ENCODE measurements at regions not wholly inside any gene's neighbourhood (a gene's known extent, or its start where the extent isn't known, plus 50 kb on each side); places are given as distances from the start of the nearest gene placed in this dataset.
"Not testable (repeated sequence)": the region's sequence is repeated elsewhere in the genome, so short reads cannot be mapped to it uniquely, and the experiment has no call there.

GRCh38 chr20:12936524-12936923 lies 72.2 kb upstream of the SPTLC3 start:
- H3K27me3 ChIP-seq: no peaks in the 10 kb centered on the region
- DNase-seq: no peak
- H3K4me1 ChIP-seq: no peaks in the 10 kb centered on the region
- no peaks in the 10 kb centered on the region for H3K36me3 ChIP-seq
- TF ChIP-seq POLR2A (IDR thresholded peaks at IDR 0.05) (no peak), CTCF (IDR thresholded peaks at IDR 0.05) (no peak)
- no peak overlapping the region for H3K4me3 ChIP-seq
- no peaks in the 10 kb centered on the region for H3K9me3 ChIP-seq
- H3K27ac ChIP-seq: no peak overlapping the region

DNA sequence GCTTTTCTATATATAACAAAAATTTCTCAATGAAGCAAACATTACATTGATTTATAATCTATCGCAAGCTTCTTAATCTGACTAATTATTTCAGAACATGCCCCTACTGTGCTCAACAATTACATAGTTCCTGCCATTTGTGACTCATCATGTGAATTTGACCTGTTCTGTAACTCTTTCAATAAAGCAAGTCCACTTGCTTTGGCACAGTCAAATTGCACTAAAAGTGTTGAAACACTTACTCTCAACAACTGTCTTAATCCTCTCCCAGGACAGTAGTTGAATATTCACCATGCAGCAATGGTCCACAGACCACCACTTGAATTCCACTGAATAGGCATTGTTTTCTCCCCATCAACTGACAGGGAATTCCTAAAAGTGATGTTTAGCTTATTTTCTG lies 67.7 kb upstream of the SPTLC3 start:
- no peaks in the 10 kb centered on the region for H3K36me3 ChIP-seq
- no peaks in the 10 kb centered on the region for H3K4me1 ChIP-seq
- H3K27ac ChIP-seq: no peak overlapping the region
- H3K4me3 ChIP-seq: no peak overlapping the region
- H3K9me3 ChIP-seq: no peaks in the 10 kb centered on the region
- DNase-seq: no peak
- no peaks in the 10 kb centered on the region for H3K27me3 ChIP-seq
- TF ChIP-seq POLR2A (IDR thresholded peaks at IDR 0.05) (no peak), CTCF (IDR thresholded peaks at IDR 0.05) (no peak)

GRCh38 chr20:12942123-12942522 lies 66.6 kb upstream of the SPTLC3 start:
- no peaks in the 10 kb centered on the region for H3K27me3 ChIP-seq
- TF ChIP-seq CTCF (IDR thresholded peaks at IDR 0.05) (no peak), POLR2A (IDR thresholded peaks at IDR 0.05) (no peak)
- H3K4me1 ChIP-seq: no peaks in the 10 kb centered on the region
- no peak overlapping the region for H3K4me3 ChIP-seq
- no peak overlapping the region for H3K27ac ChIP-seq
- H3K9me3 ChIP-seq: no peaks in the 10 kb centered on the region
- no peak for DNase-seq
- no peaks in the 10 kb centered on the region for H3K36me3 ChIP-seq

GRCh38 chr20:12946789-12947188 lies 62.0 kb upstream of the SPTLC3 start:
- Histone ChIP-seq H3K27me3 (no peaks in the 10 kb centered on the region), H3K4me3 (no peak overlapping the region), H3K4me1 (no peaks in the 10 kb centered on the region), H3K9me3 (no peaks in the 10 kb centered on the region), H3K36me3 (no peaks in the 10 kb centered on the region), H3K27ac (no peak overlapping the region)
- DNase-seq: no peak
- TF ChIP-seq POLR2A (IDR thresholded peaks at IDR 0.05) (no peak), CTCF (IDR thresholded peaks at IDR 0.05) (no peak)

- Histone ChIP-seq H3K4me1 (no peaks in the 10 kb centered on the region), H3K27me3 (no peaks in the 10 kb centered on the region), H3K9me3 (no peaks in the 10 kb centered on the region), H3K36me3 (no peaks in the 10 kb centered on the region), H3K27ac (no peak overlapping the region), H3K4me3 (no peak overlapping the region)
- TF ChIP-seq POLR2A (IDR thresholded peaks at IDR 0.05): no peak
- no peak for TF ChIP-seq CTCF (IDR thresholded peaks at IDR 0.05)
- no peak for DNase-seq
Measured at GRCh38 chr20:12947691-12948090, 61.1 kb upstream of the SPTLC3 start.

DNA sequence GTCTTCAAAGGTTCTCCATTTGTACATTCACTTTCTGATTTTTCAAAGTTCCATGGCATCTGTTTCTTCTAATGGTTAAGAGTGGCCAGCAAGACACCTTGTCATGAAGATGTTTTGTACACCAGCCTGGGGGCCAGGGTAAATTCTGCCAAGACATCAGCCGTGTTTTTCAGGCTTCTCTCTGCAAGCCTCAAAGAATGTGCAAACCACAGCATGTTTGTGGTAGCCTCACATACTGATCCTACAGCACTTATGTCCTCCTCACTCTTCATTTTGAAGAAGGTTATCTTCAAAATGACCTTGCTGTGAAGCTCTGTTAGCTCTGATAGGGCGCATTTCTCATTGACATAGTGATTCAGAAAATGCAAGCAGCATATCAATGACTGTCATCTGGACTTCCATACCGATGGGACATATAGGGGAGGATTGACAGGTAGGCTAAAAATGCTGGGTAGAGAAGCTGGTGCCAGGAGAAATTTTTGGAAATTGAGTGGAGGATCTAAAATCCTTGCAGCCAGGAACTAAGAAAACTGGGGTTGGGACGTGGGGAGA lies 59.3 kb upstream of the SPTLC3 start:
- DNase-seq: no peak
- TF ChIP-seq POLR2A (IDR thresholded peaks at IDR 0.05) (no peak), CTCF (IDR thresholded peaks at IDR 0.05) (no peak)

GRCh38 chr20:12954254-12954653 lies 54.5 kb upstream of the SPTLC3 start:
- not testable (repeated sequence) for H3K4me3 ChIP-seq, H3K9me3 ChIP-seq, H3K36me3 ChIP-seq, H3K27me3 ChIP-seq, H3K4me1 ChIP-seq, H3K27ac ChIP-seq, DNase-seq

More for the DNA sequence above, 59.3 kb upstream of the SPTLC3 start:
- Histone ChIP-seq H3K9me3 (no peaks in the 10 kb centered on the region), H3K36me3 (no peaks in the 10 kb centered on the region), H3K27ac (no peak overlapping the region), H3K4me3 (no peak overlapping the region), H3K4me1 (no peaks in the 10 kb centered on the region), H3K27me3 (no peaks in the 10 kb centered on the region)
